GM12891 (cell line): ENCODE measurements at regions not wholly inside any gene's neighbourhood (a gene's known extent, or its start where the extent isn't known, plus 50 kb on each side); places are given as distances from the start of the nearest gene placed in this dataset.

Experiments used
- PAX5 ChIP-seq: IDR thresholded peaks from 2 replicates; pipeline ENCODE4 v1.6.1; 2011; ENCODE audit warnings: low read length, moderate library complexity, mild to moderate bottlenecking; ENCODE audit not compliant: insufficient read depth, severe bottlenecking
- POLR2A ChIP-seq: IDR thresholded peaks from 2 replicates; pipeline ENCODE4 v1.6.1; 2011; ENCODE audit warnings: low read depth, low read length, control low read depth
- POLR2AphosphoS5 ChIP-seq: IDR thresholded peaks from 2 replicates; pipeline ENCODE4 v1.6.1; 2011; ENCODE audit warnings: low read depth, low read length, control low read depth
- POU2F2 ChIP-seq: IDR thresholded peaks from 2 replicates; pipeline ENCODE4 v1.6.1; 2011; ENCODE audit warnings: low read depth, mild to moderate bottlenecking, control low read depth, low read length, moderate library complexity
- SPI1 ChIP-seq: IDR thresholded peaks from 2 replicates; pipeline ENCODE4 v1.6.1; 2011; ENCODE audit warnings: low read depth, low read length, control low read depth
- TAF1 ChIP-seq: IDR thresholded peaks from 2 replicates; pipeline ENCODE4 v1.6.1; 2011; ENCODE audit warnings: low read depth, low read length, control low read depth

- TF ChIP-seq TAF1: no peak
- no peak for TF ChIP-seq POLR2AphosphoS5
- TF ChIP-seq POLR2A: no peak
- no peak for TF ChIP-seq SPI1
- TF ChIP-seq POU2F2: no peak
- TF ChIP-seq PAX5: no peak
These were observed 95.9 kb upstream of the GNAQ start for GRCh38 chr9:78127279-78128225.
